DND-41 (cell line): ENCODE measurements at regions not wholly inside any gene's neighbourhood (a gene's known extent, or its start where the extent isn't known, plus 50 kb on each side); places are given as distances from the start of the nearest gene placed in this dataset.

ENCODE experiments used
- EZH2 ChIP-seq: IDR thresholded peaks from 3 replicates; pipeline ENCODE4 v1.6.1; 2012; ENCODE audit warnings: borderline replicate concordance, low read depth, mild to moderate bottlenecking, moderate library complexity, low read length, inconsistent platforms; ENCODE audit not compliant: severe bottlenecking
- TF ChIP-seq, protein P1 (sequence below): IDR thresholded peaks from 2 replicates; pipeline ENCODE4 v1.5.1; 2012; ENCODE audit warnings: borderline replicate concordance, low read length, moderate library complexity, mild to moderate bottlenecking; ENCODE audit not compliant: poor library complexity, severe bottlenecking; ENCODE audit errors: extremely low read depth

DNA sequence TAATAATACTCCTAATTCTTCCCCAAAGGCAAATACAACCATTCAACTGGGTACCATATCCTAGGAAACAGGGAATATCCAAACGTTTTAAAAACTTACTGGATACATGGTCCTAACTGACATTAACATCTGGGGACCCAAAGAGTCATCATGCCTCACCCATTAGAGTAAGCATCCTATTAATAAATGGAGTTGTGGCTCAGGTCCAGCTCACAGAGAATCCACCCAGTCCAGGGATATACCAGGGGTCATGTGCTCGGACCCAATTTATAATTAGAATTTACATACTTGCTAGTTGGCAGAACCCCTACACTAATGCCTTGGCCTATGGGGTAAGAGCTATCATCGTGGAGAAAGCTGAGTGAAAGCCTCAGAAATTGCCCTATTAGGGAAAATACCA, 670.0 kb downstream of the XPNPEP1 start:
- TF ChIP-seq, protein P1, sequence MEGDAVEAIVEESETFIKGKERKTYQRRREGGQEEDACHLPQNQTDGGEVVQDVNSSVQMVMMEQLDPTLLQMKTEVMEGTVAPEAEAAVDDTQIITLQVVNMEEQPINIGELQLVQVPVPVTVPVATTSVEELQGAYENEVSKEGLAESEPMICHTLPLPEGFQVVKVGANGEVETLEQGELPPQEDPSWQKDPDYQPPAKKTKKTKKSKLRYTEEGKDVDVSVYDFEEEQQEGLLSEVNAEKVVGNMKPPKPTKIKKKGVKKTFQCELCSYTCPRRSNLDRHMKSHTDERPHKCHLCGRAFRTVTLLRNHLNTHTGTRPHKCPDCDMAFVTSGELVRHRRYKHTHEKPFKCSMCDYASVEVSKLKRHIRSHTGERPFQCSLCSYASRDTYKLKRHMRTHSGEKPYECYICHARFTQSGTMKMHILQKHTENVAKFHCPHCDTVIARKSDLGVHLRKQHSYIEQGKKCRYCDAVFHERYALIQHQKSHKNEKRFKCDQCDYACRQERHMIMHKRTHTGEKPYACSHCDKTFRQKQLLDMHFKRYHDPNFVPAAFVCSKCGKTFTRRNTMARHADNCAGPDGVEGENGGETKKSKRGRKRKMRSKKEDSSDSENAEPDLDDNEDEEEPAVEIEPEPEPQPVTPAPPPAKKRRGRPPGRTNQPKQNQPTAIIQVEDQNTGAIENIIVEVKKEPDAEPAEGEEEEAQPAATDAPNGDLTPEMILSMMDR = no peak
- TF ChIP-seq EZH2 = no peak
